ENCODE measurements at regions not wholly inside any gene's neighbourhood (a gene's known extent, or its start where the extent isn't known, plus 50 kb on each side); places are given as distances from the start of the nearest gene placed in this dataset.

- no peak for DNase-seq
These were observed 215.9 kb downstream of the BARX2 start for GRCh38 chr11:129591527-129591926.

DNA sequence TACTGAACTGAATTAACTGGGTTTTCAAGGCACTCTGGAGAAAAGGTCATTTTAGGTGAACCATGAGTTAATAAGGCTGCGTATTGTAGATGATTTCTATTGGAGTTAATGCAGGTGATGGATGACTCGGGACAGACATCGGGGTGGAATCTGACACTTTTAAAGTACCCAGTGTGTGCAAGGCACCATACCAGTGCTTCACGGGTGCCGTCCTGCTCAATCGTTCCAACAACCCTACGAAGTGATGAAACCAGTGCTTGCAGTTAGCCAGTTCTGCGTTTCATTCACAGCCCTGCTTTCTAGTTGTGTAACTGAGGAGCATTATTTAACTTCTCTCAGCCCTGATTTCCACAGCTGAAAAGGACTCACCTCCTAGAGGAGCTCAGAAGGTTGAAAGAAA lies 216.5 kb downstream of the BARX2 start:
- no peak for DNase-seq

DNA sequence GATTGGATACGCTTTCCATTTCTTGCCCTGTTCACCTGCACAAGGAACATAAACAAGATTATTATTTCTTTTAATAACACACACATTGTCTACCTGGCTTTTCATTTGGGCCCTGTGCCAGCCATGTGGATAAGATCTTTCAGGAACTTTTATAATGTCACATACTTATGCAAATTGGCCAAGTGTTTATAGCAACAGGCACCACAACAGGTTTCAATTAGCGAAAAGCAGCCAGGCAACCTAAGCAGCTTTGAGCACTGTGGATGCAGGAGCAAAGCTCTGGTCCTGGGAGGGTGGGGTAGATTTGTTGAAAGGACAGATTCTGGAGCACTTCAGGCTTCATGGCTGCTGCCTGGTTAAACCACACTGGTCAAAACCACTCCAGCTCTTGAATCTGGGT lies 217.4 kb downstream of the BARX2 start:
- no peak for DNase-seq

DNA sequence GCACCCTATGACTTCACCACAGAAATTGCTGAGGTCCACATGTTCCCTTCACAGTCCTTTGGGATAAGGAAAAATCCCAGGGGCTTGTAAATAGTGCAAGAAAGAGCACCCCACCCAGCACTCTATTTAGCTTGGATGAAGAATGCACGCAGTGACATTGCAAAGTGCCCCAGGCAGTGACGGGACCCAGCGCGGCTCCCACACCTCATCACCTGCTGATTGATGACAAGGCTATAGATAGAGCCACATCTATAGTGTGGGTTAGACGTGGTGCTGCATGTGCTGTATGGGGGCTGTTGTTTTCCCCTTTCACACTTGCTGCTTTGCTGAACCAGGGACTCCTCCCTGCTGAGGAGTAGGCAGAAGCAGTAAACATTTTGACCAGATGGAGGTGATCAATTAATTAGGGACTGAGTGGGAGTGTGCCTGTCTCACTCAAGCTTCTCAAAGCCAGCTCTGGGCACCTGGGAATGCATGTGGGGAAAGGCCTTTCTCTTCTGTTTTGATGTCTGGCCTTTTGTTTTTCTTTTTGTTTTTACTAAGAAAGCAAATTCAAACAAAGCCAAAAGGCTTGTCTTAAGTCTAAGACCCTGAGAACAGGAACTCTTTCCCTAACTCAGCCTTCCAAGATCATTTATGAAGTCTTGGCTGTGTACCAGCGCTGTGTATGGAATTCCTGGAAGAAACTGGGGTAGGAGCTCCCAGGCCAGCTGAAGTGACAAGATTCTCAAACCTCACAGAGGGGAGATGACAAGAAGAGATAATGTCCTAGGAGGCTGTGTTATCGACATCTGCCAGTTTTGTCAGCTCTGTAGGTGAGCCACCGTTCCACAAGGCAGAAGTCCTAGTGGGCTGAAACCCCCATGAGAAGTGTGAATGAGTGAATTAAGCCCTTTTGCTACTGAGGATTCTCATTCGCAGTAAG lies 219.7 kb downstream of the BARX2 start:
- no peak for DNase-seq

- DNase-seq: no peak
These were observed 219.3 kb upstream of the TMEM45B start for GRCh38 chr11:129596351-129596750.

GRCh38 chr11:129598378-129598777 lies 217.3 kb upstream of the TMEM45B start:
- no peak for DNase-seq

DNA sequence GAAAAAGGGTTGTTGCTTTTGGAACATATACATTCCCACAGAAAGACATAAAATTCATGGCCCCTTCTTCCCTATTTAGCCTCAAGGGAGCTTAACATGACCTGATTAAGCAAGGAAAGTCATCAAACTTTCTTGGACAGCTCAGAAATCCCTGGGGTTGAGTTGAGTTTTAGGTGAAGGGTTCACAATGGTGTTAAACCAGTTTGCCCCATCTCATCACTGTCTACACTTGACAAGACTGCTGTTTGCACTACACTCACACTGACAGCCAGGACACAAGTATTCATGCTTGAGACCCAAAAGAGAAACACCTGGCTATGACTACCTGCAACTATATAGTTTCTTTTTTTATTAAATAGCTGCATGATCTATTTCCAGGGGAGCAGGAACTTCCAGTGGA lies 209.8 kb upstream of the TMEM45B start:
- DNase-seq: no peak

- no peak for DNase-seq
These were observed 206.9 kb upstream of the TMEM45B start for GRCh38 chr11:129608711-129609110.

DNA sequence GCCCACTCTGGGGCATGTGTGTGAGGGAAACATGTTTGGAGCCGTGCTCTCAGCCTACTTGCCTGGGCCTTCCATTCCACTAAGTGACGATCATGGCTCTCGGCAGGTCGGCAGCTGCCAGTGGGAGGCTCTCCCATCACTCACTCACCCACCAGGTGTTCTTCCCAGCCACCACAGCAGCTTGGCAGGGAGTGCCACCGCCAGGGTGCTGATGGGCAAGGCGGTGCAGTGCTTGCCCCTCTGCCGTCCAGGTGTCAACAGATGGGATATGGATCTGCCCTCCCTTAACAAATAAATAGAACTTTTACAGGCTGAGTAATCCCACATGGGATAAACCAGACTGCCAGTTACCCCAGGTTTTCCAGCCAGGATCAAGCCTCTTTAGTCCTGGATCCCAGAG lies 205.5 kb upstream of the TMEM45B start:
- DNase-seq: no peak

- DNase-seq: no peak
These were observed 205.1 kb upstream of the TMEM45B start for GRCh38 chr11:129610545-129610944.

GRCh38 chr11:129611661-129612446 lies 203.8 kb upstream of the TMEM45B start:
- no peak for DNase-seq

DNA sequence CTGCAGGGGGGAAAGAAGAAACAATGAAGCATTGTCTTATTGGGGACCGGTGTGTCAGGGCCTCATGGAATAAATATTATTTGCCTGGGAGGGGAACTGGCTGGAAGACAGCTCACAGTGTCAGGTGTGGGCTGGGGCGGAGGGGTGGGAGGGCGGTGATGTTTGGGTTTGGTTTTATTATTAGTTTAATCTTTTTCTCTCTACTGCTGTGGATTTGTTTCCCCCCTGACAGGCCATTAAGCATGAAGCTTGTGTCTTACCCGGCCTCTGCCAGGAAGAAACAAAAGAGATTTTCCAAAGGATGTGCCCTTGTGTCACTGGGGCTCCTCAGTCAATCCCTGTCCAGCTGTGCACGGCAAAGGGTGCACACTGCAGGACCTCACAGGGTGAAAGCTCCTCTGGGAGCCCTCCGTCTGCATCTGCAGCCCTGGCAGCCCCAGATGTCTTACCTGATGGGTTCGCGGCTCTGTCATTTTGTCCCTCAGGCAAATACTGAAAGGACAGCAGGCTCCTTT lies 203.1 kb upstream of the TMEM45B start:
- DNase-seq: no peak

DNA sequence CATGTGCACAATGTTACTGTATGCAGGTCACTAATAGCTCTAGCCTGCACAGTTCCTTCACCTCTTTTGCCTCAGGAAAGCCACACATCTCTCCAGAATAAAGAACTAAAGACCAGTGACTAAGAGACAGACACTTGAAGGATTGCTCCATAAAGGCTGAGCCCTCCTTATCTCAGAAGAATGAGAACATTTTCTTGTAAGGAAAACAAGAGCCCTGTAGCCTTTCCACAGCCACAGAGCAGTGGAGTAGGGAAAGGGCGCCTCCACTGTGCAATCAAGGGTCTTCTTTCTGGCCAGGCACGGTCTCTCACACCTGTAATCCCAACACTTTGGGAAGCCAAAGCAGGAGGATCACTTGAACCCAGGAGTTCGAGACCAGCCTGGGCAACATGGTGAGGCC lies 202.6 kb upstream of the TMEM45B start:
- no peak for DNase-seq

DNA sequence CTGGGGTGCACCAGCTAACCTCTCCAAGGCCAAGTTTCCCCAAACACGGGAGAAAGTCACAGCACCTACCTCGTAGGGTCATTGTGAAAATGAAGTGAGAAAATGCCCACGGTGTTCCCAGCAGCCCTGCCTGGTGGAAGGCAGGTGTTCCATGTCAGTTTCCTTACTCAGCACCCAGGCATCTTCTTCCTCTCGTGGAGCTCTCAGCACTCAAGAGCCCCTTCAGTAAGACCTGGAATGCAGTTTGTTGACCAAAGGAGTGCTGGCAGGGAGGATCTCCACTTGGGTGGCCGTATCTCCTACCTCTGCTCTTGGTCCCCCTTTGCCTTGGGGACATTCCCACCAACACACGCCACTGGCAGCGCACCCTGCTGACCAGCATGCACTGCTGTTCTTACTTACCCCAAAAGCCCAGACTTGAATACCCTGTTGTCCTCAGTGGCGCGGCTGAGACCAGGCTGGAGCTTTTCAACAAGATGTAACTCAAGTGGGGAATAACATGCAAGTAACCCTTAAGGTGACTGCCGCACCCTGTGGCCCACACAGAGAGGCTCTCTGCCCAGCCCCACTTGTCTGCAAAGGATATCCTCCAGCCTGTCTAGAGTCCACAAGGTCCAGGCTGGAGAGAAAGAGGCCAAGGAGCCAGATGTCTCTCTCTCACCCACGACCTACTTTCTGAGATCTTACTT lies 201.2 kb upstream of the TMEM45B start:
- no peak for DNase-seq

GRCh38 chr11:129618046-129618569 lies 197.5 kb upstream of the TMEM45B start:
- no peak for DNase-seq

GRCh38 chr11:129620237-129621104 lies 195.2 kb upstream of the TMEM45B start:
- no peak for DNase-seq

DNA sequence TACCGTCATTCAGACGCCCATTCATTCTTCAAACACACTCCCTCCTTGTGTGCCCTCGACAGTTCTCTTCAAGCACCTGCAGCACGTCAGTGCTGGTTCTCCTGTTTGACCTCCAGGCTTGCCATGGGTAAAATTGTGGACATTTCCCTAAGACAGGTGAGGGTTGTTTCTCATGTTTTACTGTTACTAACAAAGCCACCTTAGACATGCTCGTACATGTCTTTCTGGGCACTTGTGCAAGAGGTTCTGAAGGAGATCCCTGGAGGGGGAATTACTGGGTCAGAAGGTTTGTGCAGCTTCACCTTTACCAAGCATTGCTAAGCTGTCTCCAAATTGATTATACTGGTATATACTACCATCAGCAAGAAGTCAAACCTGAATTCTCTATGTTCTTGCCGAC lies 189.7 kb upstream of the TMEM45B start:
- DNase-seq: no peak

GRCh38 chr11:129631201-129631600 lies 184.4 kb upstream of the TMEM45B start:
- no peak for DNase-seq

DNA sequence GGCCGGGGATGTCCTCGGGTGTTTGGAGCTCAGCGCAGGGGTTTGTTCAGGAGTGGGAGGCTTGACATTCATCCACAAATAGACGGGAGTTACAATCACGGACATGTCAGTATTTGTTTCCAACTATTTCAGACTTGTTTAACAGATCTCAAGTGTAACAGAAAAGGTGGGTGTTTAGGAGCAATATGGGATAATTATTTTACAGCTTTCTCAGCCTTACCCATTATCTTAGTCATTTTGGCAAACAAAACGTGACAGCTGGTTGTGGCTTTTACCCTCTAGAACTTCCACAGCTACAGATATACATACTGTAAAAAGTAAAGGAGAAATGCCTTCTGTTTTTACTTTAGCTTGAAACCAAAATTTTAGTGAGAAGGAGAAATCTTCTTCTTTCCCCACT lies 178.7 kb upstream of the TMEM45B start:
- no peak for DNase-seq

GRCh38 chr11:129637473-129637872 lies 178.2 kb upstream of the TMEM45B start:
- DNase-seq: no peak

DNA sequence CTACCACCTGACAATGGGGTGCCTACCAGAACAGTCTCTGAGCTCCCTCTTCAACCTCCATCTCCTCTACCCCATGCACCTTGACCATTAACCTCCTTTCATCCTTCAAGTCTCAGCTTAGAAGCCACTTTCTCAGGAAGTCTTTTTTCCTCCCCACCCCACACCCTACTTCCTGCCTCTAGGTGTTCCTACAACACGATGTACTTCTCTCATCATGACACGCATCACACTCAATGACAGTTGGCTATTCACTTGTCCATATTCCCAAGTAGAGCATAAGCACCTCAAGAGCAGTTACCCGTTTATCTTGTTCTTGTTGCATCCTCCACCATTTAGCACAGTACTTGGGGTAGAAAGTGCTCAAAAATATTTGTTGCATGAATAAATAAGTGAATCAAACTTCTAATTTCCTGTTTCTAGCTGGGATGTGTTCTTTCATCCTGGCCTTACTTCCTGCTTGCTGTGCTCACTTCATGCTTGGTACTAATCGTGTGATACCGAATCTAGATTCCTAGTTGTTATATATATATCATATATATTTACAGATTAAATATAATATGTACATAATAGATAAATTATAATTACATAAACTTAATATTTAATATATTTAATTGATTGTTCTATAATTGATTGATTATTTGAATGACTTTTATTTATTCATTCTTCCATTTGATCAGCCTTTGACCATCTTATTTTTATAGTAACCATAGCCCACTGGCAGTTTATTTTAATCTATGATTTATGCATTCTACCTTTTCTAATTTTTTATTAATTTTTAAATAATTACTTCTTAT lies 177.5 kb upstream of the TMEM45B start:
- no peak for DNase-seq
